Parathyroid adenoma (tissue), 2 donors: ENCODE measurements at regions not wholly inside any gene's neighbourhood (a gene's known extent, or its start where the extent isn't known, plus 50 kb on each side); places are given as distances from the start of the nearest gene placed in this dataset.

Source experiments
- H2AFZ ChIP-seq: fragments of 300-600 bp; sonication (generic); one replicate; pipeline ENCODE4 v1.7.0; 2017; ENCODE audit warnings: antibody characterized with exemption, mild to moderate bottlenecking
- H3K27ac ChIP-seq: fragments of 300-600 bp; sonication (generic); one replicate; pipeline ENCODE4 v1.7.0; 2017
- H3K27me3 ChIP-seq: fragments of 300-600 bp; sonication (generic); one replicate; pipeline ENCODE4 v1.7.0; 2017; ENCODE audit warnings: low read length; ENCODE audit not compliant: control insufficient read depth, insufficient read depth
- H3K36me3 ChIP-seq: fragments of 300-600 bp; sonication (generic); one replicate; pipeline ENCODE4 v1.7.0; 2017; ENCODE audit warnings: low read length; ENCODE audit not compliant: control insufficient read depth, insufficient read depth
- H3K4me1 ChIP-seq: fragments of 300-600 bp; sonication (generic); one replicate; pipeline ENCODE4 v1.7.0; 2017; ENCODE audit warnings: control low read depth
- H3K4me2 ChIP-seq: fragments of 300-600 bp; sonication (generic); one replicate; pipeline ENCODE4 v1.7.0; 2017; ENCODE audit warnings: low read length
- H3K4me3 ChIP-seq: fragments of 300-600 bp; sonication (generic); one replicate; pipeline ENCODE4 v1.7.0; 2017; ENCODE audit warnings: low read depth, low read length
- H3K79me2 ChIP-seq: fragments of 300-600 bp; sonication (generic); one replicate; pipeline ENCODE4 v1.7.0; 2017; ENCODE audit warnings: control low read depth
- H3K9ac ChIP-seq: fragments of 300-600 bp; sonication (generic); one replicate; pipeline ENCODE4 v1.7.0; 2017; ENCODE audit warnings: mild to moderate bottlenecking
- H3K9me3 ChIP-seq: fragments of 300-600 bp; sonication (generic); one replicate; pipeline ENCODE4 v1.7.0; 2017; ENCODE audit warnings: low read length; ENCODE audit not compliant: control insufficient read depth
- TF ChIP-seq, protein P1 (sequence below): fragments of 300-600 bp; sonication (generic); IDR thresholded peaks from one replicate; pipeline ENCODE4 v1.7.0; 2017; ENCODE audit warnings: antibody characterized with exemption, mild to moderate bottlenecking
- donor health status: primary hyperparathyroidism.

DNA sequence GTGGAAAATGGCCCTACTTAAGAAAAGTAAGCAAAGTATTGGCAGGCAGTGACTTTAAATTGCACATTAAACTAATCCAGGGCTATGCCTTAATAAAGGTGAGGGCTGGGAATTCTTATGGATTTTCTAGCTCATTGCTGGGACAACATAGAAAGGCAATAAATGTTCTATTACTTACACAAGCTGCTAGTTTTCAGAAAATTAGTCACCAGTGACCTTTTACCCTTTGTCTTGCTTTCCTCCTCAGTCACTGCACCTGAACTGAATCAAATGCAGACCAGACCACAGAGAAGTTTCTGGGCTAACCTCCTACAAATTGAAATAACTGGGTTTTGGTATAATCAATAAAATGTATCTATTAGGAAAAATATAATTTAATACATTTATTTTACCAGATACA lies 694.4 kb upstream of the FAM241A start:
- Histone ChIP-seq H3K9ac (no peak overlapping the region), H3K27me3 (no peaks in the 10 kb centered on the region), H3K36me3 (no peaks in the 10 kb centered on the region), H3K9me3 (no peaks in the 10 kb centered on the region), H3K4me1 (no peaks in the 10 kb centered on the region), H3K79me2 (no peaks in the 10 kb centered on the region), H2AFZ (no peak overlapping the region), H3K4me2 (no peak overlapping the region), H3K4me3 (no peak overlapping the region), H3K27ac (no peak overlapping the region)
- TF ChIP-seq, protein P1, sequence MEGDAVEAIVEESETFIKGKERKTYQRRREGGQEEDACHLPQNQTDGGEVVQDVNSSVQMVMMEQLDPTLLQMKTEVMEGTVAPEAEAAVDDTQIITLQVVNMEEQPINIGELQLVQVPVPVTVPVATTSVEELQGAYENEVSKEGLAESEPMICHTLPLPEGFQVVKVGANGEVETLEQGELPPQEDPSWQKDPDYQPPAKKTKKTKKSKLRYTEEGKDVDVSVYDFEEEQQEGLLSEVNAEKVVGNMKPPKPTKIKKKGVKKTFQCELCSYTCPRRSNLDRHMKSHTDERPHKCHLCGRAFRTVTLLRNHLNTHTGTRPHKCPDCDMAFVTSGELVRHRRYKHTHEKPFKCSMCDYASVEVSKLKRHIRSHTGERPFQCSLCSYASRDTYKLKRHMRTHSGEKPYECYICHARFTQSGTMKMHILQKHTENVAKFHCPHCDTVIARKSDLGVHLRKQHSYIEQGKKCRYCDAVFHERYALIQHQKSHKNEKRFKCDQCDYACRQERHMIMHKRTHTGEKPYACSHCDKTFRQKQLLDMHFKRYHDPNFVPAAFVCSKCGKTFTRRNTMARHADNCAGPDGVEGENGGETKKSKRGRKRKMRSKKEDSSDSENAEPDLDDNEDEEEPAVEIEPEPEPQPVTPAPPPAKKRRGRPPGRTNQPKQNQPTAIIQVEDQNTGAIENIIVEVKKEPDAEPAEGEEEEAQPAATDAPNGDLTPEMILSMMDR = no peak

DNA sequence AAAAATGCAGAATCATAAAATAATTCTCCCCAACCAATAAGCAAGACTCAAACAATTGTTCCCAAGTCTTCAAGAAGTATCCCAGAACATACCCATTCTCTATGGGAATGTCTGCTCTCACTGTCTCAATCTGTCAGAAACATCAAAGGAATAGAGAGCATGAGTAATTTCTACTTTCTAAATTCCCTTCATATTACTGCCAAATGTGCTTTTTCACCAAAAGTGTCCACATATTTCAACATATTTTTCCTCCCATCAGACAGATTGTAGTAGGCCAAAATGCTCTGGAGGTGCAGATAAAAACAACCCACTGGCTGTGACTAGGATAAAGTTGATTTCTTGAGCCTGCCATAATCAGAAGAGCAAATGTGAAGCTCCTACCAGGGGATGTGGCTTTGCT lies 692.0 kb upstream of the FAM241A start:
- Histone ChIP-seq H3K79me2 (no peaks in the 10 kb centered on the region), H3K36me3 (no peaks in the 10 kb centered on the region)
- TF ChIP-seq, protein P1 = no peak

DNA sequence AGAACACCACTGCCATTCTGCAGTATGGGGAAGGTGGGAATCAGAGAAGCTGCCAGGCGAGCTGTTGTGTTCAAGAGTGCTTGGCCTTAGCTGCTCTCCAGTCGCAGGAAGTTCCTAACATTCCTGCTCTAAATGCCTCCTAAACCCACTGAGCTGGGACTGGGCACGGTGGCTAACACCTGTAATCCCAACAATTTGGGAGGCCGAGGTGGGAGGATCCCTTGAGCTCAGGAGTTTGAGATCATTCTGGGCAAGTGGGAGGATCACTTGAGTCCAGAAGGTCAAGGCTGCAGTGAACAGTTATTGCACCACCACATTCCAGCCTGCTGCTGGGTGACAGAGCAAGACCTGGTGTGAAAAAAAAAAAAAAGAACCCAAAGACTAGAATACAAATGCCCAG lies 690.3 kb upstream of the FAM241A start:
- H3K4me1 ChIP-seq = no peaks in the 10 kb centered on the region
- H3K79me2 ChIP-seq = no peaks in the 10 kb centered on the region
- H3K9ac ChIP-seq = no peak overlapping the region
- H3K4me2 ChIP-seq = no peak overlapping the region
- H3K9me3 ChIP-seq = no peaks in the 10 kb centered on the region
- H3K27ac ChIP-seq = no peak overlapping the region
- TF ChIP-seq, protein P1 = no peak
- no peak overlapping the region for H2AFZ ChIP-seq
- H3K27me3 ChIP-seq = no peaks in the 10 kb centered on the region
- no peak overlapping the region for H3K4me3 ChIP-seq
- H3K36me3 ChIP-seq = no peaks in the 10 kb centered on the region

More for the DNA sequence above, 692.0 kb upstream of the FAM241A start:
- Histone ChIP-seq H3K4me1 (no peaks in the 10 kb centered on the region), H3K4me3 (no peak overlapping the region), H2AFZ (no peak overlapping the region), H3K27me3 (no peaks in the 10 kb centered on the region), H3K4me2 (no peak overlapping the region), H3K9me3 (no peaks in the 10 kb centered on the region), H3K9ac (no peak overlapping the region), H3K27ac (no peak overlapping the region)

DNA sequence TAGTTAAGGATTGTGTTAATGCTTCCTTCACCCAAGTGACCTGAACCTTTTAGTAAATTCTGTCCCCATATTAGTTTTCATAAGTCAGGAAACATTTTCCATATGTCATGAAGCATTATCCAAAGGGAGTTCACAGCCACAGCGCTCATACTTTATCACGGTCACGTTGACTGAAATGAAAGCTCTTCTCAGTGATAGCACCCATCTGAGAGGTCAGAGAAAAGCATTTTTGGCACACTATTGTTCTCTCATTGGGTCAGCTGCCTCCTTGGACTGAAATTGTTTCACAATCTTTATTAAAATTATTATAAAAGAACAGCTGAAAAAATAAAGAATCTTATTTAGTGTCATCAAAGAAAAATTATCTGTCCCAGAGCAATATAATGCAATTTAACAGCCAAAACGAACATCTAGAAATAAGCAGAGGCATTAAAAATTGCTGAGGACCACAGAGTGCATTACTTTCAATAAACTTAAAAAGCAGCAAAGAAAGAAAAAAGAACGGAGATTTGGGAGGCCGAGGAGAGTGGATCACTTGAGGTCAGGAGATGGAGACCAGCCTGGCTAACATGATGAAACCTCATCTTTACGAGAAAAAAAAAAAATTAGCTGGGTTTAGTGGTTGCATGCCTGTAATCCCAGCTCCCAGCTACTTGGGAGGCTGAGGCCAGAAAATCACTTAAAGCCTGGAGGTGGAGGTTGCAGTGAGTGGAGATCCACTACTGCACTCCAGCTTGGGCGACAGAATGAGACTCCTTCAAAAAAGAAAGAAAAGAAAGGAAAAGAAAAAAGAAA lies 680.8 kb upstream of the FAM241A start:
- H2AFZ ChIP-seq = no peak overlapping the region
- no peaks in the 10 kb centered on the region for H3K4me1 ChIP-seq
- TF ChIP-seq, protein P1 = no peak
- no peak overlapping the region for H3K4me3 ChIP-seq
- no peaks in the 10 kb centered on the region for H3K27me3 ChIP-seq
- no peaks in the 10 kb centered on the region for H3K9me3 ChIP-seq
- H3K27ac ChIP-seq = no peak overlapping the region
- H3K4me2 ChIP-seq = no peak overlapping the region
- H3K79me2 ChIP-seq = no peaks in the 10 kb centered on the region
- no peak overlapping the region for H3K9ac ChIP-seq
- H3K36me3 ChIP-seq = no peaks in the 10 kb centered on the region
